Gastroesophageal sphincter (tissue), 4 donors: ENCODE measurements at regions not wholly inside any gene's neighbourhood (a gene's known extent, or its start where the extent isn't known, plus 50 kb on each side); places are given as distances from the start of the nearest gene placed in this dataset.
"Not testable (repeated sequence)": the region's sequence is repeated elsewhere in the genome, so short reads cannot be mapped to it uniquely, and the experiment has no call there.

Source experiments
- ATAC-seq: fragments of 150-250 bp; one replicate; pipeline ENCODE4 v1.9.1; 2016; ENCODE audit warnings: mild to moderate bottlenecking, moderate library complexity
- H3K27ac ChIP-seq, 4 donors: fragments of 200-600 bp; sonication (generic) in 3 of 4; 1 replicate in 3 of 4; 2 replicates in 1 of 4; pipeline ENCODE4 v1.5.1; 2016 to 2019
- H3K27me3 ChIP-seq: fragments of 200-600 bp; sonication (generic); one replicate; pipeline ENCODE4 v1.5.1; 2019
- H3K36me3 ChIP-seq, 2 donors: fragments of 200-600 bp; sonication (generic); one replicate each; pipeline ENCODE4 v1.5.1; 2019; ENCODE audit warnings: control low read depth in 1 of 2
- H3K4me1 ChIP-seq, 3 donors: fragments of 200-600 bp; sonication (generic); 1 replicate in 2 of 3; 2 replicates in 1 of 3; pipeline ENCODE4 v1.5.1; 2016 to 2019; ENCODE audit warnings: control low read depth in 2 of 3
- H3K4me3 ChIP-seq, 2 donors: fragments of 200-600 bp; sonication (generic); one replicate each; pipeline ENCODE4 v1.5.1; 2019; ENCODE audit warnings: mild to moderate bottlenecking in 1 of 2, moderate library complexity in 1 of 2
- H3K9me3 ChIP-seq, 3 donors: fragments of 200-600 bp; sonication (generic); one replicate each; pipeline ENCODE4 v1.5.1; 2017 to 2019; ENCODE audit warnings: control low read depth in 2 of 3
- EP300 ChIP-seq: sonication (generic); formaldehyde crosslinking; IDR thresholded peaks from one replicate; pipeline ENCODE4 v1.6.1; 2017; ENCODE audit warnings: antibody characterized with exemption, mild to moderate bottlenecking
- POLR2A ChIP-seq, 2 donors: fragments of 450-650 bp; IDR thresholded peaks; one replicate each; pipeline ENCODE4 v1.6.1; 2017; ENCODE audit warnings: antibody characterized with exemption in 2 of 2, mild to moderate bottlenecking in 2 of 2, moderate library complexity in 1 of 2
- POLR2AphosphoS5 ChIP-seq: sonication (generic); formaldehyde crosslinking; IDR thresholded peaks from one replicate; pipeline ENCODE4 v1.6.1; 2017; ENCODE audit warnings: antibody characterized with exemption
- WGBS, 2 donors: methylation state at CpG; one replicate each; pipeline ENCODE4 v1.1.5; 2018; ENCODE audit warnings: low coverage in 1 of 2; 5-methylcytosine and 5-hydroxymethylcytosine counted together
- TF ChIP-seq, protein P1 (sequence below), 4 experiments: fragments of 200-600 bp in 2 of 4; fragments of 450-650 bp in 2 of 4; sonication (generic) in 1 of 4; IDR thresholded peaks; one replicate each; pipeline ENCODE4 v1.5.1; 2017 to 2019; ENCODE audit warnings: antibody characterized with exemption in 4 of 4, mild to moderate bottlenecking in 2 of 4, moderate library complexity in 2 of 4

DNA sequence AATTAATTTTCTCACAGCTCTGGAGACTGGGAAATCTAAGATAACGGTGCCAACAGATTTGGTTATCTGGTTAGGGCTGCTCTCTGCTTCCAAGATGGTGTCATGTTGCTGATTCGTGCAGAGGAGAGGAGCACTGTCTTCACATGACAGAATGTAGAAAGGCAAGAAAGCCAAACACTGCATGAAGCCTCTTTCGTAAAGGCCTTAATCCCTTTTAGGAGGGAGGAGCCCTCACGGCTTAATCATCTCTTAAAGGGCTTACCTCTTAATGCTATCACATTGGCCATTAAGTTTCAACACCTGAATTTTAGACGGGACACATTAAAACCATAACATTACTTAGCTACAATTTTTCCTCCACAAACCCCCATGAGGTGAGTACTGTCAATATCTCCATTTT is 174.1 kb downstream of the COX18 start:
- H3K9me3 ChIP-seq = no peaks in the 10 kb centered on the region
- peak overlapping the region in 1 of 4 donors; percentile 52 for H3K27ac ChIP-seq
- H3K4me3 ChIP-seq = no peak overlapping the region
- H3K27me3 ChIP-seq = no peaks in the 10 kb centered on the region
- no peaks in the 10 kb centered on the region for H3K36me3 ChIP-seq
- TF ChIP-seq, protein P1, sequence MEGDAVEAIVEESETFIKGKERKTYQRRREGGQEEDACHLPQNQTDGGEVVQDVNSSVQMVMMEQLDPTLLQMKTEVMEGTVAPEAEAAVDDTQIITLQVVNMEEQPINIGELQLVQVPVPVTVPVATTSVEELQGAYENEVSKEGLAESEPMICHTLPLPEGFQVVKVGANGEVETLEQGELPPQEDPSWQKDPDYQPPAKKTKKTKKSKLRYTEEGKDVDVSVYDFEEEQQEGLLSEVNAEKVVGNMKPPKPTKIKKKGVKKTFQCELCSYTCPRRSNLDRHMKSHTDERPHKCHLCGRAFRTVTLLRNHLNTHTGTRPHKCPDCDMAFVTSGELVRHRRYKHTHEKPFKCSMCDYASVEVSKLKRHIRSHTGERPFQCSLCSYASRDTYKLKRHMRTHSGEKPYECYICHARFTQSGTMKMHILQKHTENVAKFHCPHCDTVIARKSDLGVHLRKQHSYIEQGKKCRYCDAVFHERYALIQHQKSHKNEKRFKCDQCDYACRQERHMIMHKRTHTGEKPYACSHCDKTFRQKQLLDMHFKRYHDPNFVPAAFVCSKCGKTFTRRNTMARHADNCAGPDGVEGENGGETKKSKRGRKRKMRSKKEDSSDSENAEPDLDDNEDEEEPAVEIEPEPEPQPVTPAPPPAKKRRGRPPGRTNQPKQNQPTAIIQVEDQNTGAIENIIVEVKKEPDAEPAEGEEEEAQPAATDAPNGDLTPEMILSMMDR (IDR thresholded peaks at IDR 0.05) = no peak
- 54 to 56% methylated on average over 5 of the region's 5 CpGs for WGBS, 2 donors
- H3K4me1 ChIP-seq = peaks cover 0 to 6% (median 0%) of the 10 kb centered on the region in 3 donors
- no peak for ATAC-seq

DNA sequence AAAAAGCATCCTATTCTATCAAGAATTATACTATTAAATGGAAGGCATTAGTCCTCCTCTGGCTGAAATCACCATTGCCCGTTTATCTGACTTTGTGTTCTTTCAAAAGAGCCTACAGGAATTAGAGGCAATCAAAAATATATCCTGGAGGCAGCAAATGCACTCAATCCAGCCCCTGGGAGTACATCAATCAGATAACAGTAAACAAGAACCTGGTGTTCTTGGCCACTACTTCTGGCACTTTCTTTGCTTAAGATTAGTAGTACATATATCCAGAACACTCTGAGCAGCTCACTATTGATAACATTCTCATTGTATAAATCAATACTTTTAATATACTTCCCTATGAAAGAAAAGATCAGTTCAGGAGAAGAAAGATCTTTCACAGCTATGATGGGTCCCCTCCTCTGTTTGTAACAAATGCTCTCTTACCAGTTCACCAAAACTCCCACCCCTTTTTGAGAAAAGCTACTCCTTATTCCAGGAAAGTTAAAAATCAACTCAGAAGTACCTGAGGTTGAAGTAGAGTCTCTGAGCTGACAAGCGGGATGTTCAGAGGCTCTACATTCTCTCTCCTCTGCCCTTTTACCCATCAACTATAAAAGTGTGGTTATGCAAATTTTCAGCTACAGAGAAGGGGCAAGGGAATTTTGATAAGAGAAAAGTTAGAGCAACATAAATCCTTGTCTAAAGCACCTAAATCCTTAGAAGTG is 176.0 kb downstream of the COX18 start:
- no peak for ATAC-seq
- WGBS, 2 donors = 50 to 100% methylated on average over 1 to 2 of the region's 2 CpGs
- H3K4me3 ChIP-seq = no peak overlapping the region
- no peaks in the 10 kb centered on the region for H3K27me3 ChIP-seq
- peak overlapping the region in 1 of 4 donors; percentile 14 for H3K27ac ChIP-seq
- no peaks in the 10 kb centered on the region for H3K36me3 ChIP-seq
- H3K4me1 ChIP-seq = peaks cover 0 to 6% (median 0%) of the 10 kb centered on the region in 3 donors
- TF ChIP-seq, protein P1 (IDR thresholded peaks at IDR 0.05) = no peak
- TF ChIP-seq POLR2A (IDR thresholded peaks at IDR 0.05) (no peak), EP300 (no peak), POLR2AphosphoS5 (no peak)
- no peaks in the 10 kb centered on the region for H3K9me3 ChIP-seq

DNA sequence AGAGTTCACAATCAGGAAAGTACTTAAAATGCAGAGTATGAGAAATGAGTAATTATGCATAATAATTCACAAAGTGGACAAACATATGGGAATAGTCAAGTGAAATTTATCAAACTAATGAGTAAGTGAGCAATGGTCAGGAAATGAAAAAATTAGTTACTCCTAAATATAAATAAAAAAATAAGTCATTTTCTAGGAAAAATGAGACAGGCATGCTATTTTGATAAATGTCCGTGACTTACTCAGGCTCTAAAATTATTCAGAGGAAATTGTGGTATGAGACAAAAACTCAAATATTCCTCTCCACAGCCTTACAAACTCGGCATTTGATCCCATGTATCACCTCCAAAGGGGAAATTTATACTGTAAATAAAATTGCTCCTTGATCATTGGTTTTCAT is 181.2 kb downstream of the COX18 start:
- WGBS, 2 donors = 51 to 53% methylated on average over 2 of the region's 2 CpGs
- Histone ChIP-seq H3K27ac (no peak overlapping the region), H3K36me3 (no peaks in the 10 kb centered on the region), H3K4me1 (no peaks in the 10 kb centered on the region), H3K9me3 (peaks cover 0 to 6% (median 0%) of the 10 kb centered on the region in 3 donors), H3K27me3 (no peaks in the 10 kb centered on the region), H3K4me3 (no peak overlapping the region)
- ATAC-seq = no peak
- TF ChIP-seq POLR2AphosphoS5 (no peak), EP300 (no peak), POLR2A (IDR thresholded peaks at IDR 0.05) (no peak)
- TF ChIP-seq, protein P1 (IDR thresholded peaks at IDR 0.05) = no peak

DNA sequence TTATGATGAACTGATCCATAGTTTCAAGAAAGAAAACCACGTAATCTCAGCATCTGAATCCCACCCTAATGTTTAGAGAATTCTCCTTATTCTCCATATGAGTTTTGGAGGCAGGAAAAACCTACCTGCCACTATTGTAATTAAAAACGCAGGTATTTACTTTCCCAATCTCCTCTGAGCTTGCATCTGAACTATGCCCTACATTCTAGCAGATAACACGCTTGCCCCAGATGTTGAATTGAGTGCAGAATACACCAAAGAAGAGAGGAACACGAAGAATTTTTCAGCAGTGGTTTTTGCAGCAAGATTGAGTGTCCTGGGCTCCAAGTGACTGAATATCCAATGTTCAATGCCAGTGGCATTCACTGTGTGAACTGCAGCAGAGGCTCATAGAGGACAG is 182.4 kb downstream of the COX18 start:
- no peak overlapping the region for H3K4me3 ChIP-seq
- H3K4me1 ChIP-seq = no peaks in the 10 kb centered on the region
- no peak for ATAC-seq
- H3K27ac ChIP-seq = no peak overlapping the region
- TF ChIP-seq POLR2AphosphoS5 = no peak
- TF ChIP-seq, protein P1 (IDR thresholded peaks at IDR 0.05) = no peak
- TF ChIP-seq EP300 = no peak
- no peak for TF ChIP-seq POLR2A (IDR thresholded peaks at IDR 0.05)
- whole genome bisulfite sequencing, 2 donors = 51 to 61% methylated on average over 3 to 4 of the region's 4 CpGs
- H3K36me3 ChIP-seq = no peaks in the 10 kb centered on the region
- H3K9me3 ChIP-seq = peaks cover 0 to 6% (median 0%) of the 10 kb centered on the region in 3 donors
- no peaks in the 10 kb centered on the region for H3K27me3 ChIP-seq

DNA sequence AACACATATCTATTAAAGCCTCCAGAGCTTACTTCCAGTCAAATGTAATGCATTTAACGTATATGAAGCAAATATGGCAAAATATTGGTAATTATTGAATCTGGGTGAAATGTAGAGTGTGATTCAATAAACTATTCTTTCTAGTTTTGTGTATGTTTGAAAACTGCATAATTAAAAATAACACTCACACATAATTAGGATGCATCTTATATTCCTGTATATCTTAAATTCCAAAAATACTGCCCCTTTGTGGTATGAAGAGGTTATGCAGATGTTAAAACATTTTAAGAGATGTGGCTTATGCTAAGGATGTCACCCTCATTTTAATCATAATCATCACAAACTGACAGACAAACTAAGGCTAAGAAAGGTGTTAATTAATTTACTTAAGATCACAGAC is 182.9 kb downstream of the COX18 start:
- WGBS, 2 donors = 88 to 93% methylated on average over 1 of the region's 1 CpG
- Histone ChIP-seq H3K27me3 (no peaks in the 10 kb centered on the region), H3K36me3 (no peaks in the 10 kb centered on the region), H3K27ac (no peak overlapping the region), H3K4me1 (no peaks in the 10 kb centered on the region), H3K9me3 (peaks cover 0 to 6% (median 0%) of the 10 kb centered on the region in 3 donors), H3K4me3 (no peak overlapping the region)
- TF ChIP-seq POLR2A (IDR thresholded peaks at IDR 0.05) (no peak), POLR2AphosphoS5 (no peak), EP300 (no peak)
- TF ChIP-seq, protein P1 (IDR thresholded peaks at IDR 0.05) = no peak
- ATAC-seq = no peak

DNA sequence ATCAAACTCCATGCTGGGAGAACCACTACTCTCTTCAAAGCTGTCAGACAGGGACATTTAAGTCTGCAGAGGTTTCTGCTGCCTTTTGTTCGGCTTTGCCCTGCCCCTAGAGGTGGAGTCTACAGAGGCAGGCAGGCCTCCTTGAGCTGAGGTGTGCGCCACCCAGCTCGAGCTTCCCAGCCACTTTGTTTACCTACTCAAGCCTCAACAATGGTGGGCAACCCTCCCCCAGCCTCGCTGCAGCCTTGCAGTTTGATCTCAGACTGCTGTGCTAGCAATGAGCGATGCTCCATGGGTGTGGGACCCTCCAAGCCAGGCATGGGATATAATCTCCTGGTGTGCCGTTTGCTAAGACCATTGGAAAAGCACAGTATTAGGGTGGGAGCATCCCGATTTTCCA is 185.3 kb downstream of the COX18 start:
- H3K27me3 ChIP-seq, H3K4me3 ChIP-seq, ATAC-seq, H3K27ac ChIP-seq, H3K4me1 ChIP-seq, H3K36me3 ChIP-seq: not testable (repeated sequence)
- no CpG with 5 or more reads among the region's 7 CpGs for WGBS, 2 donors
- peaks cover 0 to 12% (median 0%) of the 10 kb centered on the region in 3 donors for H3K9me3 ChIP-seq
